GM18508 (cell line): ENCODE measurements at regions not wholly inside any gene's neighbourhood (a gene's known extent, or its start where the extent isn't known, plus 50 kb on each side); places are given as distances from the start of the nearest gene placed in this dataset.
"Not testable (repeated sequence)": the region's sequence is repeated elsewhere in the genome, so short reads cannot be mapped to it uniquely, and the experiment has no call there.

Experiments
- ATAC-seq: cut with Tn5 transposase; IDR thresholded peaks from one replicate; pipeline ENCODE4 v1.9.1; 2021; ENCODE audit warnings: moderate number of reproducible peaks; ENCODE audit not compliant: insufficient read depth, unreplicated experiment

- ATAC-seq, result no peak
Observed at GRCh38 chr11:80317612-80318011, 876.8 kb upstream of the TENM4 start.

GRCh38 chr11:80315200-80315599 lies 874.4 kb upstream of the TENM4 start:
- ATAC-seq, result no peak

- ATAC-seq, result no peak
Observed at GRCh38 chr11:80309301-80309700, 868.5 kb upstream of the TENM4 start.

- ATAC-seq, result no peak
Observed at GRCh38 chr11:80307676-80308075, 866.8 kb upstream of the TENM4 start.

- no peak for ATAC-seq
Observed at GRCh38 chr11:80297858-80298632, 857.2 kb upstream of the TENM4 start.

GRCh38 chr11:80293293-80293692 lies 852.5 kb upstream of the TENM4 start:
- ATAC-seq, result no peak

- ATAC-seq, result no peak
Observed at GRCh38 chr11:80284946-80285785, 844.3 kb upstream of the TENM4 start.

GRCh38 chr11:80282643-80283042 lies 841.8 kb upstream of the TENM4 start:
- ATAC-seq, result no peak

GRCh38 chr11:80281194-80281593 lies 840.4 kb upstream of the TENM4 start:
- ATAC-seq, result no peak

GRCh38 chr11:80280737-80281136 lies 839.9 kb upstream of the TENM4 start:
- no peak for ATAC-seq

GRCh38 chr11:80261776-80262175 lies 820.9 kb upstream of the TENM4 start:
- no peak for ATAC-seq

GRCh38 chr11:80257319-80258015 lies 816.6 kb upstream of the TENM4 start:
- ATAC-seq, result not testable (repeated sequence)

GRCh38 chr11:80255021-80255420 lies 814.2 kb upstream of the TENM4 start:
- no peak for ATAC-seq

GRCh38 chr11:80241766-80242165 lies 800.9 kb upstream of the TENM4 start:
- ATAC-seq, result no peak

- no peak for ATAC-seq
Observed at GRCh38 chr11:80240245-80240644, 799.4 kb upstream of the TENM4 start.

GRCh38 chr11:80239217-80239616 lies 798.4 kb upstream of the TENM4 start:
- no peak for ATAC-seq

GRCh38 chr11:80227915-80228314 lies 787.1 kb upstream of the TENM4 start:
- ATAC-seq, result no peak

- ATAC-seq, result no peak
Observed at GRCh38 chr11:80214413-80214812, 773.6 kb upstream of the TENM4 start.

GRCh38 chr11:80211673-80212072 lies 770.8 kb upstream of the TENM4 start:
- ATAC-seq, result no peak

GRCh38 chr11:80204021-80204420 lies 763.2 kb upstream of the TENM4 start:
- no peak for ATAC-seq
